Osteoblast (primary cell): ENCODE measurements at regions not wholly inside any gene's neighbourhood (a gene's known extent, or its start where the extent isn't known, plus 50 kb on each side); places are given as distances from the start of the nearest gene placed in this dataset.
"Not testable (repeated sequence)": the region's sequence is repeated elsewhere in the genome, so short reads cannot be mapped to it uniquely, and the experiment has no call there.

Experiments
- DNase-seq: peaks from one replicate; pipeline ENCODE4 v3.0.0; 2011; ENCODE audit warnings: low spot score, mixed read lengths; ENCODE audit not compliant: insufficient read length; ENCODE audit errors: missing footprints
- H2AFZ ChIP-seq: 2 replicates; pipeline ENCODE4 v1.6.0; 2011; ENCODE audit warnings: mild to moderate bottlenecking, low read length
- H3K27ac ChIP-seq: 2 replicates; pipeline ENCODE4 v1.5.1; 2011; ENCODE audit warnings: mild to moderate bottlenecking, low read depth, low read length, moderate library complexity
- H3K27me3 ChIP-seq: 2 replicates; pipeline ENCODE4 v1.6.0; 2012; ENCODE audit warnings: mild to moderate bottlenecking, control low read depth, inconsistent platforms, low read length, moderate library complexity; ENCODE audit not compliant: insufficient read depth
- H3K36me3 ChIP-seq: 2 replicates; pipeline ENCODE4 v1.5.1; 2011; ENCODE audit warnings: mild to moderate bottlenecking, low read length, control low read depth, moderate library complexity; ENCODE audit not compliant: insufficient read depth
- H3K4me1 ChIP-seq: 2 replicates; pipeline ENCODE4 v1.5.1; 2011; ENCODE audit warnings: mild to moderate bottlenecking, low read length, control low read depth, moderate library complexity; ENCODE audit not compliant: insufficient read depth
- H3K4me2 ChIP-seq: 2 replicates; pipeline ENCODE4 v1.6.0; 2011; ENCODE audit warnings: mild to moderate bottlenecking, low read length; ENCODE audit not compliant: insufficient read depth
- H3K4me3 ChIP-seq: fragments of 200-600 bp; sonication (generic); 3 replicates; pipeline ENCODE4 v1.5.1; 2012; ENCODE audit warnings: mild to moderate bottlenecking, low read length, inconsistent platforms; ENCODE audit not compliant: insufficient read depth
- H3K79me2 ChIP-seq: 2 replicates; pipeline ENCODE4 v1.6.0; 2012; ENCODE audit warnings: mild to moderate bottlenecking, low read length, control low read depth, inconsistent platforms; ENCODE audit not compliant: insufficient read depth
- H3K9me3 ChIP-seq: 2 replicates; pipeline ENCODE4 v1.5.1; 2011; ENCODE audit warnings: low read depth, low read length, control low read depth
- H4K20me1 ChIP-seq: 2 replicates; pipeline ENCODE4 v1.6.0; 2012; ENCODE audit warnings: mild to moderate bottlenecking, low read length, control low read depth; ENCODE audit not compliant: insufficient read depth
- CTCF ChIP-seq: IDR thresholded peaks from 2 replicates; pipeline ENCODE4 v1.5.1; 2011; ENCODE audit warnings: mild to moderate bottlenecking, low read depth, low read length, moderate library complexity; ENCODE audit errors: extremely low read depth

- Histone ChIP-seq H3K27me3 (no peaks in the 10 kb centered on the region), H3K9me3 (no peaks in the 10 kb centered on the region), H4K20me1 (no peaks in the 10 kb centered on the region), H3K79me2 (no peaks in the 10 kb centered on the region), H3K4me2 (no peak overlapping the region), H3K36me3 (no peaks in the 10 kb centered on the region), H3K4me3 (no peak overlapping the region), H3K4me1 (no peaks in the 10 kb centered on the region), H2AFZ (no peak overlapping the region), H3K27ac (no peak overlapping the region)
- no peak for DNase-seq
- no peak for TF ChIP-seq CTCF
These were observed 161.9 kb downstream of the ZIC4 start for GRCh38 chr3:147244397-147244796.

DNA sequence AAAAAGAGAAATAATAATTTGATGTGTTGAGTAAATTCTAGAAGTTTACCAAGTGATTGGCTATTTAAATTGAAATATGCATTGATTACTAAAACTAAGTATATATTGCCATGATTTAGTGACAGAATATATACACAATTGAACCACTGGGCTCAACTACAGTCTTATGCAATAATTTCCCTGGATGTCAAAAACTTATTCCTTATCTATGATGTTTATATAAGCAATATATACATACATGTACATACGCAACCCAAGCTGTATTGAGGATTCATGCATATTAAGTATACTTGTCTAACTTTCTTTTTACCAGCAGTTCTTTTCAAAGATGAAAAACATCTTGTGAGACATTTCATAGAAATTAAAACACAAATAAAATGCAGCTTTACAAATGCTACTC, 165.8 kb downstream of the ZIC4 start:
- Histone ChIP-seq H3K36me3 (no peaks in the 10 kb centered on the region), H4K20me1 (no peaks in the 10 kb centered on the region), H3K79me2 (no peaks in the 10 kb centered on the region), H3K27ac (no peak overlapping the region), H3K4me2 (no peak overlapping the region), H3K4me3 (no peak overlapping the region), H2AFZ (no peak overlapping the region), H3K4me1 (no peaks in the 10 kb centered on the region), H3K27me3 (no peaks in the 10 kb centered on the region), H3K9me3 (no peaks in the 10 kb centered on the region)
- no peak for TF ChIP-seq CTCF
- no peak for DNase-seq

- no peak overlapping the region for H3K27ac ChIP-seq
- no peak overlapping the region for H3K4me2 ChIP-seq
- H3K9me3 ChIP-seq = no peaks in the 10 kb centered on the region
These were observed 168.4 kb downstream of the ZIC4 start for GRCh38 chr3:147237991-147238390.

GRCh38 chr3:147231980-147232379, 174.4 kb downstream of the ZIC4 start:
- not testable (repeated sequence) for DNase-seq, H3K27me3 ChIP-seq, H4K20me1 ChIP-seq, H3K36me3 ChIP-seq, H3K4me1 ChIP-seq, H3K4me2 ChIP-seq, H3K4me3 ChIP-seq, H3K79me2 ChIP-seq, H2AFZ ChIP-seq, H3K27ac ChIP-seq, H3K9me3 ChIP-seq

More at GRCh38 chr3:147237991-147238390, 168.4 kb downstream of the ZIC4 start:
- H2AFZ ChIP-seq = no peak overlapping the region
- DNase-seq = no peak
- H3K79me2 ChIP-seq = no peaks in the 10 kb centered on the region
- H4K20me1 ChIP-seq = no peaks in the 10 kb centered on the region
- no peak overlapping the region for H3K4me3 ChIP-seq
- TF ChIP-seq CTCF = no peak
- H3K27me3 ChIP-seq = no peaks in the 10 kb centered on the region
- no peaks in the 10 kb centered on the region for H3K36me3 ChIP-seq
- H3K4me1 ChIP-seq = no peaks in the 10 kb centered on the region
